SH-SY5Y (cell line): ENCODE measurements at regions not wholly inside any gene's neighbourhood (a gene's known extent, or its start where the extent isn't known, plus 50 kb on each side); places are given as distances from the start of the nearest gene placed in this dataset.

Source experiments
- GATA2 ChIP-seq: IDR thresholded peaks from 2 replicates; pipeline ENCODE4 v1.6.1; 2011; ENCODE audit warnings: mild to moderate bottlenecking, low read depth, low read length
- GATA3 ChIP-seq: IDR thresholded peaks from 2 replicates; pipeline ENCODE4 v1.6.1; 2011; ENCODE audit warnings: low read depth, mild to moderate bottlenecking, low read length, moderate library complexity

DNA sequence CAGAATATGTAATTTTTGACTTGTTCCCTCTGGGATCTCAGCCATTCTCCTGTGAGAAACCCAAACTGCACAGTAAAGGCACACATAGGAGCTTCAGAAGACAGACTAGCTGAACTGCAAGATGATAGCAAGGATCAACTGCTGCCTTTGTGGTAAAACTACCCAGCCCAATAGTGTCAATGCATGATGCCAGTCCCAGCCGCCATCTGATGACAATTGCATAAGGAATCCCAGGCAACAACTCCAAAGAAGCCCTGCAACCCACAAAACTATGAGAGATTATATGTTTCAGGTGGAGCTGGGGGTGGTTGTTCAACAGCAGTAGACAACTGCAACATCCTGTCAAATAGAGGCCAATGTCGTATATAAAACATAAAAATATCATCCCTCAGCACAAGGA lies 192.4 kb upstream of the ARPP21 start:
- no peak for TF ChIP-seq GATA2
- no peak for TF ChIP-seq GATA3
